Jurkat, Clone E6-1 (cell line): ENCODE measurements at regions not wholly inside any gene's neighbourhood (a gene's known extent, or its start where the extent isn't known, plus 50 kb on each side); places are given as distances from the start of the nearest gene placed in this dataset.
"Not testable (repeated sequence)": the region's sequence is repeated elsewhere in the genome, so short reads cannot be mapped to it uniquely, and the experiment has no call there.

ENCODE experiments used
- DNase-seq: peaks from one replicate; pipeline ENCODE4 v3.0.0-alpha.2; 2011; ENCODE audit warnings: low read depth, low spot score
- H3K4me3 ChIP-seq: 2 replicates; pipeline ENCODE4 v1.5.1; 2011; ENCODE audit warnings: mild to moderate bottlenecking, low read length, control low read depth, moderate library complexity

- H3K4me3 ChIP-seq, result no peak overlapping the region
- DNase-seq, result no peak
These were observed 151.8 kb upstream of the GDNF start for GRCh38 chr5:37991301-37992299.

- DNase-seq, result no peak
- no peak overlapping the region for H3K4me3 ChIP-seq
These were observed 150.0 kb upstream of the GDNF start for GRCh38 chr5:37989884-37990283.

- H3K4me3 ChIP-seq, result no peak overlapping the region
- DNase-seq, result no peak
These were observed 148.7 kb upstream of the GDNF start for GRCh38 chr5:37988454-37989046.

GRCh38 chr5:37984300-37984699, 144.5 kb upstream of the GDNF start:
- no peak for DNase-seq
- H3K4me3 ChIP-seq, result no peak overlapping the region

- H3K4me3 ChIP-seq, result no peak overlapping the region
- no peak for DNase-seq
These were observed 143.6 kb upstream of the GDNF start for GRCh38 chr5:37983463-37983862.

GRCh38 chr5:37979559-37979958, 139.7 kb upstream of the GDNF start:
- no peak overlapping the region for H3K4me3 ChIP-seq
- DNase-seq, result no peak

GRCh38 chr5:37975531-37975930, 135.7 kb upstream of the GDNF start:
- no peak overlapping the region for H3K4me3 ChIP-seq
- DNase-seq, result no peak

GRCh38 chr5:37971483-37972024, 131.7 kb upstream of the GDNF start:
- H3K4me3 ChIP-seq, result no peak overlapping the region
- no peak for DNase-seq

- H3K4me3 ChIP-seq, result no peak overlapping the region
- DNase-seq, result no peak
These were observed 127.0 kb upstream of the GDNF start for GRCh38 chr5:37966871-37967270.

GRCh38 chr5:37966291-37966690, 126.5 kb upstream of the GDNF start:
- no peak overlapping the region for H3K4me3 ChIP-seq
- DNase-seq, result no peak

GRCh38 chr5:37962389-37962788, 122.5 kb upstream of the GDNF start:
- DNase-seq, result no peak
- no peak overlapping the region for H3K4me3 ChIP-seq

GRCh38 chr5:37957218-37957617, 117.4 kb upstream of the GDNF start:
- no peak for DNase-seq
- H3K4me3 ChIP-seq, result no peak overlapping the region

GRCh38 chr5:37955748-37956147, 115.9 kb upstream of the GDNF start:
- H3K4me3 ChIP-seq, result no peak overlapping the region
- no peak for DNase-seq

- no peak overlapping the region for H3K4me3 ChIP-seq
- no peak for DNase-seq
These were observed 114.7 kb upstream of the GDNF start for GRCh38 chr5:37954561-37954960.

GRCh38 chr5:37951946-37952721, 112.3 kb upstream of the GDNF start:
- H3K4me3 ChIP-seq, result no peak overlapping the region

GRCh38 chr5:37950436-37950835, 110.6 kb upstream of the GDNF start:
- H3K4me3 ChIP-seq, result no peak overlapping the region
- DNase-seq, result no peak

More at GRCh38 chr5:37951946-37952721, 112.3 kb upstream of the GDNF start:
- no peak for DNase-seq

- no peak for DNase-seq
- H3K4me3 ChIP-seq, result no peak overlapping the region
These were observed 105.6 kb upstream of the GDNF start for GRCh38 chr5:37945446-37945845.

GRCh38 chr5:37943136-37943535, 103.3 kb upstream of the GDNF start:
- not testable (repeated sequence) for DNase-seq, H3K4me3 ChIP-seq

GRCh38 chr5:37940931-37941623, 101.2 kb upstream of the GDNF start:
- no peak overlapping the region for H3K4me3 ChIP-seq
- no peak for DNase-seq
